ENCODE measurements at regions not wholly inside any gene's neighbourhood (a gene's known extent, or its start where the extent isn't known, plus 50 kb on each side); places are given as distances from the start of the nearest gene placed in this dataset.

GRCh38 chr13:99898421-99898820, 73.1 kb downstream of the ZIC5 start:
- H3K79me2 ChIP-seq (ENCODE audit: low read depth), result no peaks in the 10 kb centered on the region
- no peaks in the 10 kb centered on the region for H4K20me1 ChIP-seq (ENCODE audit: insufficient read depth)
- intact Hi-C loops (cut with micrococcal nuclease; ENCODE audit: unreplicated experiment), result no loop called here
- H3K9me3 ChIP-seq (ENCODE audit: insufficient read depth, low read depth), result no peaks in the 10 kb centered on the region
- H2AFZ ChIP-seq, result no peak overlapping the region
- DNase-seq, result no peak
- no peaks in the 10 kb centered on the region for H3K4me1 ChIP-seq (replicated peaks; ENCODE audit: insufficient read depth)
- H3K9me2 ChIP-seq (ENCODE audit: insufficient read depth), result no peaks in the 10 kb centered on the region
- H3K36me3 ChIP-seq (ENCODE audit: low read depth), result no peaks in the 10 kb centered on the region
- TF ChIP-seq EZH2 (IDR thresholded peaks at IDR 0.05; ENCODE audit: low read depth), result no peak
- TF ChIP-seq, protein P1, sequence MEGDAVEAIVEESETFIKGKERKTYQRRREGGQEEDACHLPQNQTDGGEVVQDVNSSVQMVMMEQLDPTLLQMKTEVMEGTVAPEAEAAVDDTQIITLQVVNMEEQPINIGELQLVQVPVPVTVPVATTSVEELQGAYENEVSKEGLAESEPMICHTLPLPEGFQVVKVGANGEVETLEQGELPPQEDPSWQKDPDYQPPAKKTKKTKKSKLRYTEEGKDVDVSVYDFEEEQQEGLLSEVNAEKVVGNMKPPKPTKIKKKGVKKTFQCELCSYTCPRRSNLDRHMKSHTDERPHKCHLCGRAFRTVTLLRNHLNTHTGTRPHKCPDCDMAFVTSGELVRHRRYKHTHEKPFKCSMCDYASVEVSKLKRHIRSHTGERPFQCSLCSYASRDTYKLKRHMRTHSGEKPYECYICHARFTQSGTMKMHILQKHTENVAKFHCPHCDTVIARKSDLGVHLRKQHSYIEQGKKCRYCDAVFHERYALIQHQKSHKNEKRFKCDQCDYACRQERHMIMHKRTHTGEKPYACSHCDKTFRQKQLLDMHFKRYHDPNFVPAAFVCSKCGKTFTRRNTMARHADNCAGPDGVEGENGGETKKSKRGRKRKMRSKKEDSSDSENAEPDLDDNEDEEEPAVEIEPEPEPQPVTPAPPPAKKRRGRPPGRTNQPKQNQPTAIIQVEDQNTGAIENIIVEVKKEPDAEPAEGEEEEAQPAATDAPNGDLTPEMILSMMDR (conservative IDR thresholded peaks at IDR 0.05), result no peak
- ChIA-PET CTCF (no interaction called here), POLR2A (ENCODE audit: unreplicated experiment) (no interaction called here)
- H3K27ac ChIP-seq, result no peak overlapping the region
- no peaks in the 10 kb centered on the region for H3F3A ChIP-seq (ENCODE audit: insufficient read depth, low read depth)
- H3K27me3 ChIP-seq (ENCODE audit: insufficient read depth, low read depth), result no peaks in the 10 kb centered on the region
- no peak overlapping the region for H3K4me2 ChIP-seq
- no peak overlapping the region for H3K4me3 ChIP-seq
- no TSS peak for BruUV-seq (replicated peaks)

DNA sequence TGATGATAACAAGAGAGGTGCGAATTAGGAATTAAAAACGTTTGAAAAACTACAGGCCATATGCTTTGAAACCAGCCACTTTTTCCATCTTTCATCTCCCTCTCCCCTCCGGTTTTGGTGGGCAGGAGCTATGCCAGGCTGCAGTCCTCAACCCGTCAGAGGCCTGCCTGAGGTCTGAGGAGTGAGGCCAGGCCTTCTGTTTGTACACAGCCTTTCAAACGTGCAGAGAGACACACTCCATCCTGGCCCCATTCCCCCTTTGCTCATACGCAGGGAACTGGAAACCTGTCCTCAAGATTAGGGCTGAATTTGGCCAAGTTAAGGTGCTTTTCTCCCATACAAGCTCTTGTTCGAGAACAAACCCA, 74.5 kb downstream of the ZIC5 start:
- Histone ChIP-seq H3K36me3 (ENCODE audit: low read depth) (no peaks in the 10 kb centered on the region), H3K9me2 (ENCODE audit: insufficient read depth) (no peaks in the 10 kb centered on the region), H3K9me3 (ENCODE audit: insufficient read depth, low read depth) (no peaks in the 10 kb centered on the region), H3K4me2 (no peak overlapping the region), H4K20me1 (ENCODE audit: insufficient read depth) (no peaks in the 10 kb centered on the region), H3K27ac (no peak overlapping the region), H2AFZ (no peak overlapping the region), H3F3A (ENCODE audit: insufficient read depth, low read depth) (no peaks in the 10 kb centered on the region), H3K27me3 (ENCODE audit: insufficient read depth, low read depth) (no peaks in the 10 kb centered on the region), H3K4me1 (replicated peaks; ENCODE audit: insufficient read depth) (no peaks in the 10 kb centered on the region), H3K79me2 (ENCODE audit: low read depth) (no peaks in the 10 kb centered on the region), H3K4me3 (no peak overlapping the region)
- TF ChIP-seq, protein P1 (conservative IDR thresholded peaks at IDR 0.05), result no peak
- TF ChIP-seq EZH2 (IDR thresholded peaks at IDR 0.05; ENCODE audit: low read depth), result no peak
- intact Hi-C loops (cut with micrococcal nuclease; ENCODE audit: unreplicated experiment), result no loop called here
- POLR2A ChIA-PET (ENCODE audit: unreplicated experiment), result no interaction called here
- no TSS peak for BruUV-seq (replicated peaks)
- DNase-seq, result no peak
- CTCF ChIA-PET, result interaction anchor here (0.6 kb wide), 1 partner anchor 20 kb away, joined by 4 read pairs; no protein-coding TSS in a partner anchor

GRCh38 chr13:99896369-99897075, 75.0 kb downstream of the ZIC5 start:
- ChIA-PET POLR2A (ENCODE audit: unreplicated experiment) (no interaction called here), CTCF (no interaction called here)
- DNase-seq, result no peak
- no peaks in the 10 kb centered on the region for H4K20me1 ChIP-seq (ENCODE audit: insufficient read depth)
- H3K4me1 ChIP-seq (replicated peaks; ENCODE audit: insufficient read depth), result no peaks in the 10 kb centered on the region
- H3K9me3 ChIP-seq (ENCODE audit: insufficient read depth, low read depth), result no peaks in the 10 kb centered on the region
- no peaks in the 10 kb centered on the region for H3K36me3 ChIP-seq (ENCODE audit: low read depth)
- TF ChIP-seq EZH2 (IDR thresholded peaks at IDR 0.05; ENCODE audit: low read depth), result no peak
- TF ChIP-seq, protein P1 (conservative IDR thresholded peaks at IDR 0.05), result no peak
- no peak overlapping the region for H3K27ac ChIP-seq
- H2AFZ ChIP-seq, result no peak overlapping the region
- H3K27me3 ChIP-seq (ENCODE audit: insufficient read depth, low read depth), result no peaks in the 10 kb centered on the region
- H3K79me2 ChIP-seq (ENCODE audit: low read depth), result no peaks in the 10 kb centered on the region
- H3K9me2 ChIP-seq (ENCODE audit: insufficient read depth), result no peaks in the 10 kb centered on the region
- no peak overlapping the region for H3K4me2 ChIP-seq
- intact Hi-C loops (cut with micrococcal nuclease; ENCODE audit: unreplicated experiment), result no loop called here
- H3F3A ChIP-seq (ENCODE audit: insufficient read depth, low read depth), result no peaks in the 10 kb centered on the region
- no TSS peak for BruUV-seq (replicated peaks)
- no peak overlapping the region for H3K4me3 ChIP-seq
